Parathyroid adenoma (tissue), 2 donors: ENCODE measurements at regions not wholly inside any gene's neighbourhood (a gene's known extent, or its start where the extent isn't known, plus 50 kb on each side); places are given as distances from the start of the nearest gene placed in this dataset.

Source experiments
- H2AFZ ChIP-seq: fragments of 300-600 bp; sonication (generic); one replicate; pipeline ENCODE4 v1.7.0; 2017; ENCODE audit warnings: antibody characterized with exemption, mild to moderate bottlenecking
- H3K27ac ChIP-seq: fragments of 300-600 bp; sonication (generic); one replicate; pipeline ENCODE4 v1.7.0; 2017
- H3K27me3 ChIP-seq: fragments of 300-600 bp; sonication (generic); one replicate; pipeline ENCODE4 v1.7.0; 2017; ENCODE audit warnings: low read length; ENCODE audit not compliant: control insufficient read depth, insufficient read depth
- H3K36me3 ChIP-seq: fragments of 300-600 bp; sonication (generic); one replicate; pipeline ENCODE4 v1.7.0; 2017; ENCODE audit warnings: low read length; ENCODE audit not compliant: control insufficient read depth, insufficient read depth
- H3K4me1 ChIP-seq: fragments of 300-600 bp; sonication (generic); one replicate; pipeline ENCODE4 v1.7.0; 2017; ENCODE audit warnings: control low read depth
- H3K4me2 ChIP-seq: fragments of 300-600 bp; sonication (generic); one replicate; pipeline ENCODE4 v1.7.0; 2017; ENCODE audit warnings: low read length
- H3K4me3 ChIP-seq: fragments of 300-600 bp; sonication (generic); one replicate; pipeline ENCODE4 v1.7.0; 2017; ENCODE audit warnings: low read depth, low read length
- H3K79me2 ChIP-seq: fragments of 300-600 bp; sonication (generic); one replicate; pipeline ENCODE4 v1.7.0; 2017; ENCODE audit warnings: control low read depth
- H3K9ac ChIP-seq: fragments of 300-600 bp; sonication (generic); one replicate; pipeline ENCODE4 v1.7.0; 2017; ENCODE audit warnings: mild to moderate bottlenecking
- H3K9me3 ChIP-seq: fragments of 300-600 bp; sonication (generic); one replicate; pipeline ENCODE4 v1.7.0; 2017; ENCODE audit warnings: low read length; ENCODE audit not compliant: control insufficient read depth
- TF ChIP-seq, protein P1 (sequence below): fragments of 300-600 bp; sonication (generic); IDR thresholded peaks from one replicate; pipeline ENCODE4 v1.7.0; 2017; ENCODE audit warnings: antibody characterized with exemption, mild to moderate bottlenecking
- donor health status: primary hyperparathyroidism.

DNA sequence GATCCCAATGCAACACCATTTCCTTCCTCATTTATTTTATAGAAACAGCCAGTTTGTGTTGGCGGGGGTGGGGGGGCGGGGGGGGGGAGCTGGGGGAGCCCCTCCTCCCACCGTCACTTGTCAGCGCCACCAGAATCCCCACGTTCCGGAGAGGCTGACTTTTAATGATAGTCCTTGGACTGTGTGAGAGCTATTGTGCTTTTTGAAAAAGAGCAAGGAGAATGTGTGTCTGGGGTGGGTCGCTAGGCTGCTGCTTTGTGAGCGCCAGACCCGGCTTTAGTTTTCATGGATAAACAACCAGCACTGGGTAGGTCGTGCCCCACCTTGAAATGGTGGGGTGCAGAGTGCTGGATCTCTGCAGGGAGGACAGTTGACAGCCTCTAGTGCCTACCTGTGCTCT is 135.0 kb upstream of the ONECUT1 start:
- Histone ChIP-seq H3K4me1 (no peaks in the 10 kb centered on the region), H3K27me3 (no peaks in the 10 kb centered on the region), H2AFZ (no peak overlapping the region), H3K9me3 (no peaks in the 10 kb centered on the region), H3K79me2 (no peaks in the 10 kb centered on the region), H3K36me3 (no peaks in the 10 kb centered on the region), H3K9ac (no peak overlapping the region), H3K27ac (no peak overlapping the region), H3K4me2 (no peak overlapping the region), H3K4me3 (no peak overlapping the region)
- TF ChIP-seq, protein P1, sequence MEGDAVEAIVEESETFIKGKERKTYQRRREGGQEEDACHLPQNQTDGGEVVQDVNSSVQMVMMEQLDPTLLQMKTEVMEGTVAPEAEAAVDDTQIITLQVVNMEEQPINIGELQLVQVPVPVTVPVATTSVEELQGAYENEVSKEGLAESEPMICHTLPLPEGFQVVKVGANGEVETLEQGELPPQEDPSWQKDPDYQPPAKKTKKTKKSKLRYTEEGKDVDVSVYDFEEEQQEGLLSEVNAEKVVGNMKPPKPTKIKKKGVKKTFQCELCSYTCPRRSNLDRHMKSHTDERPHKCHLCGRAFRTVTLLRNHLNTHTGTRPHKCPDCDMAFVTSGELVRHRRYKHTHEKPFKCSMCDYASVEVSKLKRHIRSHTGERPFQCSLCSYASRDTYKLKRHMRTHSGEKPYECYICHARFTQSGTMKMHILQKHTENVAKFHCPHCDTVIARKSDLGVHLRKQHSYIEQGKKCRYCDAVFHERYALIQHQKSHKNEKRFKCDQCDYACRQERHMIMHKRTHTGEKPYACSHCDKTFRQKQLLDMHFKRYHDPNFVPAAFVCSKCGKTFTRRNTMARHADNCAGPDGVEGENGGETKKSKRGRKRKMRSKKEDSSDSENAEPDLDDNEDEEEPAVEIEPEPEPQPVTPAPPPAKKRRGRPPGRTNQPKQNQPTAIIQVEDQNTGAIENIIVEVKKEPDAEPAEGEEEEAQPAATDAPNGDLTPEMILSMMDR: no peak

DNA sequence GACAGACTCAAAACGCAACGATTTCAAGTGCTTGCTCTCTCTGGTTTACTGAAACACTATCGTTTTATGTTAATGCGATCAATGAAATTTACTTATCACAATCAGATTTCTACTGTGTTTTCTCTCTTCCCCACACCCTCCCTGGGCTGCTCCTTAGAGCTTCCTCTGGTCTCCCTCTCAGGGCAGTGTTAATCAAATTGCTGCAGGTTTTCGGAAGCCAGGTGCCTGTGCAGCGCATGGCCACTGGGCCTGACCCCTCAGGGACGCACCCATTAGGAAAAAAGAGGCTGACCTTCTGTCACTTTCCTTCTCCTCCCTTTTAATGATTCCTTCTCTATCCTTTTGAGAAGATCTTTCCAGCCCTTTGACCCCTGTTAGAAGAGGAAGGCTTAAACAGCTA is 134.5 kb upstream of the ONECUT1 start:
- Histone ChIP-seq H3K79me2 (no peaks in the 10 kb centered on the region), H3K27me3 (no peaks in the 10 kb centered on the region), H3K9me3 (no peaks in the 10 kb centered on the region), H3K4me3 (no peak overlapping the region), H2AFZ (no peak overlapping the region), H3K9ac (no peak overlapping the region), H3K27ac (no peak overlapping the region), H3K4me2 (no peak overlapping the region), H3K4me1 (no peaks in the 10 kb centered on the region), H3K36me3 (no peaks in the 10 kb centered on the region)
- TF ChIP-seq, protein P1: no peak

GRCh38 chr15:52923626-52924025 is 133.5 kb upstream of the ONECUT1 start:
- H2AFZ ChIP-seq: no peak overlapping the region
- H3K4me3 ChIP-seq: no peak overlapping the region
- no peaks in the 10 kb centered on the region for H3K9me3 ChIP-seq
- H3K4me2 ChIP-seq: no peak overlapping the region
- no peak overlapping the region for H3K9ac ChIP-seq
- H3K27ac ChIP-seq: no peak overlapping the region
- no peaks in the 10 kb centered on the region for H3K4me1 ChIP-seq
- no peaks in the 10 kb centered on the region for H3K27me3 ChIP-seq
- no peaks in the 10 kb centered on the region for H3K79me2 ChIP-seq
- TF ChIP-seq, protein P1: no peak
- H3K36me3 ChIP-seq: no peaks in the 10 kb centered on the region

DNA sequence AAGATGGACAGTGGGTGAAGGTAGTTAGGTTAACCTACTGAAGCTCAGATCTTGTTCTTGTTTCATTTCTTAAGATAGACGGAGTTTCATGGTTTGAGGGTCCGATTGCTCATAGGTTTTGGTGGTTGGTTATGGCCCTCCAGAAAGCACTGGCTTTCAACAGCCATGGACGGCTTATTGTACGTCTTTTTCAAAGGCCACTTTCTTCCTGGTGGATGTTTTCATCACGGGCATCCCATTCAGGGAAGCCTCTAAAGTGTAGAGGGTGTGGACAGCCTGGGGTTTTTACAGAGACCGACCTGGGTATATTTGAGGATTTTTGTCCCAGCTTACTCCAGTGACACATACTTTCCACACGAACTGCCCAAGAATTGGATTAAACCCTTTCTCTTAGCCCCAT is 132.7 kb upstream of the ONECUT1 start:
- TF ChIP-seq, protein P1: no peak
- Histone ChIP-seq H3K27me3 (no peaks in the 10 kb centered on the region), H3K4me1 (no peaks in the 10 kb centered on the region), H3K4me3 (no peak overlapping the region), H2AFZ (no peak overlapping the region), H3K27ac (no peak overlapping the region), H3K4me2 (no peak overlapping the region), H3K9me3 (no peaks in the 10 kb centered on the region), H3K79me2 (no peaks in the 10 kb centered on the region), H3K36me3 (no peaks in the 10 kb centered on the region), H3K9ac (no peak overlapping the region)

- Histone ChIP-seq H3K9ac (no peak overlapping the region), H3K4me1 (no peaks in the 10 kb centered on the region), H3K4me3 (no peak overlapping the region), H3K27me3 (no peaks in the 10 kb centered on the region), H3K9me3 (no peaks in the 10 kb centered on the region), H3K4me2 (no peak overlapping the region), H2AFZ (no peak overlapping the region), H3K36me3 (no peaks in the 10 kb centered on the region), H3K79me2 (no peaks in the 10 kb centered on the region), H3K27ac (no peak overlapping the region)
- TF ChIP-seq, protein P1: no peak
Measured at GRCh38 chr15:52912172-52912571, 122.0 kb upstream of the ONECUT1 start.
